A673 (cell line): ENCODE measurements at regions not wholly inside any gene's neighbourhood (a gene's known extent, or its start where the extent isn't known, plus 50 kb on each side); places are given as distances from the start of the nearest gene placed in this dataset.

ENCODE experiments used
- BruUV-seq: library from RNA; stranded (reverse); fragments of 400-500 nt; replicated peaks from 2 replicates; lab custom pipeline; 2021; lab: Mats Ljungman, UMichigan
- CTCF ChIA-PET: fragments of 300-600 bp; sonication (Branson Sonifier 250); formaldehyde crosslinking; loops from one replicate; lab custom pipeline; 2022; ENCODE audit warnings: antibody characterized with exemption; lab: Charles Lee
- POLR2A ChIA-PET: fragments of 300-600 bp; sonication (Branson Sonifier 250); formaldehyde crosslinking; loops from one replicate; lab custom pipeline; 2022; ENCODE audit warnings: antibody characterized with exemption; ENCODE audit not compliant: low non-redundant PET; lab: Charles Lee
- DNase-seq: peaks from one replicate; pipeline ENCODE4 v3.0.0-alpha.2; 2015; ENCODE audit warnings: low spot score
- H3K27ac ChIP-seq: fragments of 200-600 bp; sonication (generic); 2 replicates; pipeline ENCODE4 v1.5.1; 2016; ENCODE audit warnings: mixed run types, low read depth, mild to moderate bottlenecking, mixed read lengths, antibody characterized with exemption, low read length; ENCODE audit not compliant: poor library complexity, severe bottlenecking
- H3K27me3 ChIP-seq: fragments of 200-600 bp; sonication (generic); replicated peaks from 2 replicates; pipeline ENCODE4 v1.6.1; 2017; ENCODE audit warnings: mixed run types, low read depth, mild to moderate bottlenecking, mixed read lengths, antibody characterized with exemption, low read length; ENCODE audit not compliant: insufficient read depth, poor library complexity
- H3K36me3 ChIP-seq: fragments of 200-600 bp; sonication (generic); 2 replicates; pipeline ENCODE4 v1.6.1; 2016; ENCODE audit warnings: mixed run types, mild to moderate bottlenecking, mixed read lengths, antibody characterized with exemption, low read length; ENCODE audit not compliant: insufficient read depth, poor library complexity, severe bottlenecking
- H3K4me1 ChIP-seq: fragments of 200-600 bp; sonication (generic); 2 replicates; pipeline ENCODE4 v1.6.1; 2017; ENCODE audit warnings: mixed run types, mild to moderate bottlenecking, mixed read lengths, antibody characterized with exemption, low read length; ENCODE audit not compliant: insufficient read depth, poor library complexity, severe bottlenecking
- H3K4me3 ChIP-seq: fragments of 200-600 bp; sonication (generic); 2 replicates; pipeline ENCODE4 v1.5.1; 2016; ENCODE audit warnings: low read depth, mixed run types, mild to moderate bottlenecking, mixed read lengths, low read length; ENCODE audit not compliant: poor library complexity, severe bottlenecking
- H3K9me3 ChIP-seq: fragments of 200-600 bp; sonication (generic); 2 replicates; pipeline ENCODE4 v1.6.1; 2016; ENCODE audit warnings: mixed run types, low read depth, mild to moderate bottlenecking, mixed read lengths, antibody characterized with exemption, low read length; ENCODE audit not compliant: poor library complexity, severe bottlenecking
- CTCF ChIP-seq: fragments of 300-800, 200-600 bp; sonication (generic); conservative IDR thresholded peaks from 2 replicates; pipeline ENCODE4 v1.5.1; 2017; ENCODE audit warnings: low read depth, mild to moderate bottlenecking, antibody characterized with exemption, low read length, moderate library complexity, mixed read lengths
- EZH2 ChIP-seq: fragments of 200-600 bp; sonication (generic); IDR thresholded peaks from 2 replicates; pipeline ENCODE4 v1.6.1; 2017; ENCODE audit warnings: borderline replicate concordance, low read depth, mild to moderate bottlenecking, mixed read lengths, antibody characterized with exemption, low read length; ENCODE audit not compliant: poor library complexity, severe bottlenecking
- intact Hi-C: fragments of 100-400 bp; cut with micrococcal nuclease; formaldehyde crosslinking; loops from one replicate; pipeline ENCODE4 v1.10.0; 2022; ENCODE audit not compliant: unreplicated experiment

- no TSS peak for BruUV-seq
- no peak overlapping the region for H3K4me3 ChIP-seq
- POLR2A ChIA-PET, result no interaction called here
- DNase-seq, result no peak
- H3K27me3 ChIP-seq, result no peaks in the 10 kb centered on the region
- no peaks in the 10 kb centered on the region for H3K36me3 ChIP-seq
- H3K9me3 ChIP-seq, result no peaks in the 10 kb centered on the region
- CTCF ChIA-PET, result no interaction called here
- no peak overlapping the region for H3K27ac ChIP-seq
- intact Hi-C loops, result no loop called here
- H3K4me1 ChIP-seq, result peaks cover 10% of the 10 kb centered on the region
- TF ChIP-seq CTCF (no peak), EZH2 (no peak)
Measured at GRCh38 chr2:2845267-2845666, 514.2 kb upstream of the MYT1L start.

- no peak overlapping the region for H3K4me3 ChIP-seq
- intact Hi-C loops, result no loop called here
- H3K27ac ChIP-seq, result no peak overlapping the region
- H3K27me3 ChIP-seq, result no peaks in the 10 kb centered on the region
- H3K4me1 ChIP-seq, result peaks cover 10% of the 10 kb centered on the region
- POLR2A ChIA-PET, result no interaction called here
- BruUV-seq, result no TSS peak
- no peaks in the 10 kb centered on the region for H3K36me3 ChIP-seq
- CTCF ChIA-PET, result no interaction called here
- TF ChIP-seq EZH2 (no peak), CTCF (peak; percentile 53)
- no peaks in the 10 kb centered on the region for H3K9me3 ChIP-seq
- peak; percentile 18 for DNase-seq
Measured at GRCh38 chr2:2843969-2844548, 513.0 kb upstream of the MYT1L start.

GRCh38 chr2:2842466-2842865 is 511.4 kb upstream of the MYT1L start:
- no peaks in the 10 kb centered on the region for H3K9me3 ChIP-seq
- H3K27ac ChIP-seq, result no peak overlapping the region
- intact Hi-C loops, result no loop called here
- no peak for TF ChIP-seq EZH2
- no peak for TF ChIP-seq CTCF
- no peak overlapping the region for H3K4me3 ChIP-seq
- DNase-seq, result no peak
- H3K27me3 ChIP-seq, result no peaks in the 10 kb centered on the region
- peaks cover 10% of the 10 kb centered on the region for H3K4me1 ChIP-seq
- POLR2A ChIA-PET, result no interaction called here
- BruUV-seq, result no TSS peak
- CTCF ChIA-PET, result no interaction called here
- no peaks in the 10 kb centered on the region for H3K36me3 ChIP-seq
